KG1 (cell line): ENCODE measurements at regions not wholly inside any gene's neighbourhood (a gene's known extent, or its start where the extent isn't known, plus 50 kb on each side); places are given as distances from the start of the nearest gene placed in this dataset.

ENCODE experiments used
- DNase-seq: peaks from one replicate; lab custom pipeline; 2025; lab: John Stamatoyannopoulos, UW

- DNase-seq: no peak
These were observed 593.3 kb upstream of the KCNMB2 start for GRCh38 chr3:177942911-177943310.

- DNase-seq: peak; percentile 82
These were observed 592.0 kb upstream of the KCNMB2 start for GRCh38 chr3:177944228-177944661.

GRCh38 chr3:177946048-177946447 lies 590.2 kb upstream of the KCNMB2 start:
- DNase-seq: no peak

- no peak for DNase-seq
These were observed 589.7 kb upstream of the KCNMB2 start for GRCh38 chr3:177946497-177946896.

- DNase-seq: no peak
These were observed 589.3 kb upstream of the KCNMB2 start for GRCh38 chr3:177946936-177947335.

- no peak for DNase-seq
These were observed 588.3 kb upstream of the KCNMB2 start for GRCh38 chr3:177947901-177948300.

- no peak for DNase-seq
These were observed 587.4 kb upstream of the KCNMB2 start for GRCh38 chr3:177948716-177949425.

- no peak for DNase-seq
These were observed 577.0 kb upstream of the KCNMB2 start for GRCh38 chr3:177959188-177959587.

GRCh38 chr3:177960014-177960413 lies 576.2 kb upstream of the KCNMB2 start:
- no peak for DNase-seq

GRCh38 chr3:177960722-177961121 lies 575.5 kb upstream of the KCNMB2 start:
- no peak for DNase-seq

- no peak for DNase-seq
These were observed 574.5 kb upstream of the KCNMB2 start for GRCh38 chr3:177961784-177962183.

- DNase-seq: no peak
These were observed 569.7 kb upstream of the KCNMB2 start for GRCh38 chr3:177966493-177966892.

GRCh38 chr3:177968891-177969290 lies 567.3 kb upstream of the KCNMB2 start:
- DNase-seq: no peak

GRCh38 chr3:177973241-177973840 lies 562.9 kb upstream of the KCNMB2 start:
- DNase-seq: no peak

GRCh38 chr3:177976241-177976640 lies 560.0 kb upstream of the KCNMB2 start:
- no peak for DNase-seq

GRCh38 chr3:177976866-177977265 lies 559.4 kb upstream of the KCNMB2 start:
- no peak for DNase-seq

- no peak for DNase-seq
These were observed 558.7 kb upstream of the KCNMB2 start for GRCh38 chr3:177977381-177978158.

- DNase-seq: no peak
These were observed 557.3 kb upstream of the KCNMB2 start for GRCh38 chr3:177978946-177979345.

GRCh38 chr3:177979703-177980102 lies 556.5 kb upstream of the KCNMB2 start:
- DNase-seq: no peak

GRCh38 chr3:177981576-177981975 lies 554.7 kb upstream of the KCNMB2 start:
- DNase-seq: no peak

- DNase-seq: no peak
These were observed 554.2 kb upstream of the KCNMB2 start for GRCh38 chr3:177982034-177982433.

- no peak for DNase-seq
These were observed 552.9 kb upstream of the KCNMB2 start for GRCh38 chr3:177983320-177983719.
